Pancreas (tissue), 10 donors: ENCODE measurements at regions not wholly inside any gene's neighbourhood (a gene's known extent, or its start where the extent isn't known, plus 50 kb on each side); places are given as distances from the start of the nearest gene placed in this dataset.

ENCODE experiments used
- ATAC-seq, 4 donors: fragments of 200-7000 bp; cut with Tn5 transposase; one replicate each; pipeline versions ENCODE4 v1.8.0 to v1.9.1; 2020; ENCODE audit warnings: mild to moderate bottlenecking in 4 of 4, moderate library complexity in 4 of 4
- DNase-seq, 6 donors: peaks; one replicate each; pipeline ENCODE4 v3.0.0-alpha.2; 2020
- FAIRE-seq: peaks from 2 replicates; lab custom pipeline; 2012; peaks lifted over from hg19 to GRCh38; lab: Jason Lieb, UNC
- H3K27ac ChIP-seq, 4 donors: fragments of 200-600 bp; sonication (generic); 1 replicate in 3 of 4; 2 replicates in 1 of 4; pipeline versions ENCODE4 v1.5.0 to v1.8.0; 2020
- H3K27me3 ChIP-seq, 4 donors: fragments of 200-600 bp; one replicate each; pipeline ENCODE4 v1.8.0; 2021
- H3K36me3 ChIP-seq, 3 donors: fragments of 200-600 bp; sonication (generic) in 1 of 3; one replicate each; pipeline versions ENCODE4 v1.5.0 to v1.8.0; 2020 to 2021
- H3K4me1 ChIP-seq, 3 donors: fragments of 200-600 bp; one replicate each; pipeline ENCODE4 v1.8.0; 2021
- H3K4me3 ChIP-seq, 4 donors: fragments of 200-600 bp; sonication (generic) in 2 of 4; one replicate each; pipeline versions ENCODE4 v1.5.0 to v1.8.0; 2020 to 2021
- H3K9me3 ChIP-seq, 4 donors: fragments of 200-600 bp; one replicate each; pipeline ENCODE4 v1.8.0; 2021
- CTCF ChIP-seq, 4 donors: fragments of 200-600 bp; sonication (generic) in 3 of 4; IDR thresholded peaks; one replicate each; pipeline versions ENCODE4 v1.5.0 to v1.8.0; 2021; ENCODE audit warnings: antibody characterized with exemption in 4 of 4
- WGBS, 2 donors: extraction: QIAGEN DNeasy Blood & Tissue Kit; methylation state at CpG; one replicate each; pipeline ENCODE4 v1.1.7; 2013; 5-methylcytosine and 5-hydroxymethylcytosine counted together
- intact Hi-C, 3 donors: fragments of 100-400 bp; cut with DNase I; formaldehyde crosslinking; loops; one replicate each; pipeline versions ENCODE4 v1.11.1 to v1.14.2; 2022
- donor health status: healthy with polysubstance abuse.
- donor health status: DM: no; HTN: no; CAD: no; lungs with moderate emphysema.
- donor health status: DM: no; HTN: no; CAD: no.
- donor health status: control.
- donor health status: control.
- donor health status: Bipolar disorder and iron deficiency.
- donor health status: DM: yes; HTN: yes; CAD: no.
- donor health status: DM: no; HTN: no; CAD: no.
- donor health status: DM: no; HTN: no; CAD: no.
- donor health status: DM: yes; HTN: yes; CAD: no.

GRCh38 chr1:213549982-213550381 lies 437.8 kb upstream of the PROX1 start:
- Histone ChIP-seq H3K36me3 (no peaks in the 10 kb centered on the region), H3K4me3 (no peak overlapping the region), H3K27me3 (no peaks in the 10 kb centered on the region), H3K9me3 (no peaks in the 10 kb centered on the region), H3K27ac (no peak overlapping the region), H3K4me1 (no peaks in the 10 kb centered on the region)
- DNase-seq (no peak), FAIRE-seq (no peak), ATAC-seq (no peak)
- WGBS, 2 donors, result 86 to 90% methylated on average over 3 of the region's 3 CpGs
- no peak for TF ChIP-seq CTCF (IDR thresholded peaks at IDR 0.05)
- intact Hi-C loops, result no loop called here

GRCh38 chr1:213550804-213551203 lies 437.0 kb upstream of the PROX1 start:
- H3K36me3 ChIP-seq, result no peaks in the 10 kb centered on the region
- no peak for TF ChIP-seq CTCF (IDR thresholded peaks at IDR 0.05)
- no peaks in the 10 kb centered on the region for H3K27me3 ChIP-seq
- 73 to 81% methylated on average over 4 of the region's 4 CpGs for WGBS, 2 donors
- intact Hi-C loops, result no loop called here
- no peak overlapping the region for H3K4me3 ChIP-seq
- H3K27ac ChIP-seq, result no peak overlapping the region
- H3K9me3 ChIP-seq, result no peaks in the 10 kb centered on the region
- H3K4me1 ChIP-seq, result no peaks in the 10 kb centered on the region
- DNase-seq (no peak), ATAC-seq (no peak), FAIRE-seq (no peak)

- Histone ChIP-seq H3K4me3 (no peak overlapping the region), H3K4me1 (no peaks in the 10 kb centered on the region), H3K9me3 (no peaks in the 10 kb centered on the region), H3K36me3 (no peaks in the 10 kb centered on the region), H3K27ac (no peak overlapping the region), H3K27me3 (no peaks in the 10 kb centered on the region)
- TF ChIP-seq CTCF (IDR thresholded peaks at IDR 0.05), result no peak
- ATAC-seq, result no peak
- 84 to 96% methylated on average over 1 of the region's 1 CpG for WGBS, 2 donors
- no peak for FAIRE-seq
- intact Hi-C loops, result no loop called here
- DNase-seq, result no peak
These were observed 435.7 kb upstream of the PROX1 start for GRCh38 chr1:213552045-213552444.

- no peak for TF ChIP-seq CTCF (IDR thresholded peaks at IDR 0.05)
- WGBS, 2 donors, result 90 to 97% methylated on average over 3 of the region's 3 CpGs
- no peak for FAIRE-seq
- Histone ChIP-seq H3K27ac (no peak overlapping the region), H3K4me3 (no peak overlapping the region), H3K4me1 (no peaks in the 10 kb centered on the region), H3K9me3 (no peaks in the 10 kb centered on the region), H3K27me3 (no peaks in the 10 kb centered on the region), H3K36me3 (no peaks in the 10 kb centered on the region)
- intact Hi-C loops, result no loop called here
- no peak for ATAC-seq
- DNase-seq, result no peak
These were observed 427.5 kb upstream of the PROX1 start for GRCh38 chr1:213560226-213560625.

- Histone ChIP-seq H3K4me1 (no peaks in the 10 kb centered on the region), H3K27ac (no peak overlapping the region), H3K36me3 (no peaks in the 10 kb centered on the region), H3K27me3 (no peaks in the 10 kb centered on the region), H3K4me3 (no peak overlapping the region), H3K9me3 (no peaks in the 10 kb centered on the region)
- no peak for DNase-seq
- TF ChIP-seq CTCF (IDR thresholded peaks at IDR 0.05), result no peak
- intact Hi-C loops, result no loop called here
- FAIRE-seq, result no peak
- no peak for ATAC-seq
- WGBS, 2 donors, result 91 to 92% methylated on average over 2 of the region's 2 CpGs
These were observed 425.9 kb upstream of the PROX1 start for GRCh38 chr1:213561870-213562269.
